Stimulated activated naive B cell treated with anti-CD40 and anti-IgM and Interleukin-4, amounts not matched to agents 10 μg/mL and 1 μg/mL and 100 μg/mL, for 72 hours (primary cell): ENCODE measurements at regions not wholly inside any gene's neighbourhood (a gene's known extent, or its start where the extent isn't known, plus 50 kb on each side); places are given as distances from the start of the nearest gene placed in this dataset.
A peak's percentile ranks its signal among the peaks of the same experiment; 100 is the strongest.
"Not testable (repeated sequence)": the region's sequence is repeated elsewhere in the genome, so short reads cannot be mapped to it uniquely, and the experiment has no call there.

Experiments used
- ATAC-seq, 2 donors: fragments of 150-1000 bp; cut with Tn5 transposase; replicated peaks; 2 replicates each; pipeline ENCODE4 v1.10.0; 2021; ENCODE audit warnings: moderate library complexity in 1 of 2
- DNase-seq: peaks from one replicate; pipeline ENCODE4 v3.0.0; 2021
- H3K27ac Mint-ChIP-seq: one replicate; pipeline ENCODE4 v1.8.0; 2022; ENCODE audit warnings: mild to moderate bottlenecking, mixed read lengths
- H3K27me3 Mint-ChIP-seq, 2 donors: one replicate each; pipeline ENCODE4 v1.8.0; 2022; ENCODE audit warnings: mixed read lengths in 2 of 2
- H3K36me3 Mint-ChIP-seq, 2 donors: one replicate each; pipeline ENCODE4 v1.8.0; 2022; ENCODE audit warnings: mixed read lengths in 2 of 2, mild to moderate bottlenecking in 1 of 2
- H3K4me1 Mint-ChIP-seq, 2 donors: one replicate each; pipeline ENCODE4 v1.8.0; 2022; ENCODE audit warnings: mixed read lengths in 2 of 2, mild to moderate bottlenecking in 1 of 2
- H3K4me3 Mint-ChIP-seq, 2 donors: one replicate each; pipeline ENCODE4 v1.8.0; 2022; ENCODE audit warnings: mild to moderate bottlenecking in 2 of 2, mixed read lengths in 2 of 2, moderate library complexity in 1 of 2
- H3K9me3 Mint-ChIP-seq, 2 donors: one replicate each; pipeline ENCODE4 v1.8.0; 2022; ENCODE audit warnings: mixed read lengths in 2 of 2, mild to moderate bottlenecking in 1 of 2

DNA sequence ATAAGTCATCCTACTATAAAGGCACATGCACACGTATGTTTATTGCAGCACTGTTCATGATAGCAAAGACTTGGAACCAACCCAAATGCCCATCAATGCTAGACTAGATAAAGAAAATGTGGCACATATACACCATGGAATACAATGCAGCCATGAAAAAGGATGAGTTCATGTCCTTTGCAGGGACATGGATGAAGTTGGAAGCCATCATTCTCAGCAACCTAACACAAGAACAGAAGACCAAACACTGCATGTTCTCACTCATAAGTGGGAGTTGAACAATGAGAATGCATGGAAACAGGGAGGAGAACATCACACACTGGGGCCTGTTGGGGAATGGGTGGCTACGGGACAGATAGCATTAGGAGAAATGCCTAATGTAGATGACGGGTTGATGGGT lies 110.3 kb upstream of the TGIF2LX start:
- H3K36me3 Mint-ChIP-seq, H3K9me3 Mint-ChIP-seq, DNase-seq, ATAC-seq, H3K27ac Mint-ChIP-seq, H3K4me3 Mint-ChIP-seq, H3K4me1 Mint-ChIP-seq, H3K27me3 Mint-ChIP-seq: not testable (repeated sequence)

DNA sequence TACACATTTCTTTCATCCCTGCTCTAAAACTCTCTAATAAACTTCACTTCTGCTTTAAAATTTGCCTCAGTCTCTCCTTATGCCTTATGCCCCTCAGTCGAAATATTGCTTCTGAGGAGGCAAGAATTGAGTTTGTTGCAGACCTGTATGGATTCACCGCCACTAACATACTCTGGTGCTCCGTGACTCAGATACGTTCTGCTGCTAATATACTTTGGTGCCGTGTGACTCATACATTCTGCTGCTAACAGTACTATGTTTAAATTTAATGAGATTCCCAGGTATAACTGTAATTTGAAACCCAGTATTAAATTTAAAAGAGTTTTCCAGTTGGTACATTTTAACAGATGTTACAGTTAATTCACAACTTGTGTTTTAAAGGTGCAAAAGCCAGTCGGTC lies 82.0 kb upstream of the TGIF2LX start:
- H3K27ac Mint-ChIP-seq, H3K27me3 Mint-ChIP-seq, H3K36me3 Mint-ChIP-seq, H3K4me3 Mint-ChIP-seq, DNase-seq, H3K4me1 Mint-ChIP-seq, ATAC-seq, H3K9me3 Mint-ChIP-seq: not testable (repeated sequence)

DNA sequence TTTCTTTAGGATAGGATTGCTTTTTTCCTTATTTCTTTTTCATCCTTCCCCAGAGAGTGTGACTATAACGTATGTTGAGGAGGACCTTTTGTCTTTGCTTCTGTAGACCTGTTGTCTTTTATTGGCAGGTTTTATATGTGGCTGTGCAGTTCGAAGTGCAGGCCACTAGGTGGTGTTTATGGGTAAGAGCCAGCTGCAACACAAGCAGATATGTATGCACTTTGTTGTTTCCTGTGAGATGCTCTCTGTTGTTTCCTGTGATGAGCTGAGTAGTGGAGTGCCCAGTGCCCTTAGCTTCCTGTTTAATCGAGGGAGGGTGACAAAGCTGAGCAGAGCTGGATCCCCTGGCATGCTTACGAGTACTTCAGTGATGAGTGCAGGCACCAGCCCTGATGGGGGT lies 50.0 kb upstream of the TGIF2LX start:
- not testable (repeated sequence) for H3K9me3 Mint-ChIP-seq, H3K36me3 Mint-ChIP-seq, DNase-seq, H3K27me3 Mint-ChIP-seq, H3K27ac Mint-ChIP-seq, H3K4me3 Mint-ChIP-seq, H3K4me1 Mint-ChIP-seq
- ATAC-seq, result peak in 1 of 2 donors; percentile 56
